IMR-90 (cell line): ENCODE measurements at regions not wholly inside any gene's neighbourhood (a gene's known extent, or its start where the extent isn't known, plus 50 kb on each side); places are given as distances from the start of the nearest gene placed in this dataset.

Experiments used
- ATAC-seq: fragments of 200-7000 bp; cut with Tn5 transposase; 2 replicates; pipeline ENCODE4 v1.9.1; 2020; ENCODE audit warnings: low read depth, mild to moderate bottlenecking, moderate library complexity
- BruUV-seq: library from RNA; stranded (reverse); fragments of 400-500 nt; replicated peaks from 2 replicates; lab custom pipeline; 2021; lab: Mats Ljungman, UMichigan
- CTCF ChIA-PET: fragments of 300-600 bp; formaldehyde crosslinking; extraction: SDS; loops from one replicate; lab custom pipeline; 2021; ENCODE audit warnings: antibody characterized with exemption; lab: Yijun Ruan, JAX
- POLR2A ChIA-PET: fragments of 300-600 bp; sonication (Branson Sonifier 250); formaldehyde crosslinking; loops from one replicate; lab custom pipeline; 2022; ENCODE audit warnings: antibody characterized with exemption; ENCODE audit not compliant: unreplicated experiment; lab: Charles Lee
- DNase-seq: peaks from one replicate; pipeline ENCODE4 v3.0.0; 2013
- H2AFZ ChIP-seq: replicated peaks from 2 replicates; pipeline ENCODE3; 2013; ENCODE audit warnings: low read length, mild to moderate bottlenecking; ENCODE audit not compliant: poor library complexity
- H2AK5ac ChIP-seq: 2 replicates; pipeline ENCODE4 v1.6.1; 2013; ENCODE audit warnings: low read depth, low read length, inconsistent platforms
- H2AK9ac ChIP-seq: replicated peaks from 2 replicates; pipeline ENCODE3; 2013; ENCODE audit warnings: mild to moderate bottlenecking, low read depth, low read length, moderate library complexity; ENCODE audit not compliant: poor library complexity
- H2BK120ac ChIP-seq: 2 replicates; pipeline ENCODE4 v1.6.1; 2013; ENCODE audit warnings: low read depth, low read length, inconsistent platforms
- H2BK15ac ChIP-seq: 3 replicates; pipeline ENCODE4 v1.6.1; 2013; ENCODE audit warnings: low read depth, low read length, inconsistent platforms
- H2BK20ac ChIP-seq: 2 replicates; pipeline ENCODE4 v1.6.1; 2013; ENCODE audit warnings: low read depth, mild to moderate bottlenecking, inconsistent platforms, low read length, moderate library complexity
- H2BK5ac ChIP-seq: 2 replicates; pipeline ENCODE4 v1.6.1; 2013; ENCODE audit warnings: mild to moderate bottlenecking, low read depth, low read length, inconsistent platforms; ENCODE audit not compliant: poor library complexity, severe bottlenecking
- H3K14ac ChIP-seq: replicated peaks from 2 replicates; pipeline ENCODE4 v1.6.1; 2013; ENCODE audit warnings: low read depth, low read length, inconsistent platforms
- H3K18ac ChIP-seq: 2 replicates; pipeline ENCODE4 v1.6.1; 2013; ENCODE audit warnings: low read depth, low read length, control low read depth
- H3K23ac ChIP-seq: 2 replicates; pipeline ENCODE4 v1.6.1; 2013; ENCODE audit warnings: low read depth, low read length, inconsistent platforms
- H3K27ac ChIP-seq: 2 replicates; pipeline ENCODE4 v1.5.1; 2013; ENCODE audit warnings: mild to moderate bottlenecking, control low read depth, low read length; ENCODE audit not compliant: insufficient read depth
- H3K27me3 ChIP-seq: 2 replicates; pipeline ENCODE4 v1.6.1; 2013; ENCODE audit warnings: low read length; ENCODE audit not compliant: control insufficient read depth, insufficient read depth
- H3K36me3 ChIP-seq: 2 replicates; pipeline ENCODE4 v1.6.1; 2013; ENCODE audit warnings: low read length, mixed read lengths; ENCODE audit not compliant: control insufficient read depth, insufficient read depth
- H3K4ac ChIP-seq: 2 replicates; pipeline ENCODE4 v1.6.1; 2013; ENCODE audit warnings: low read depth, low read length, inconsistent platforms
- H3K4me1 ChIP-seq: 2 replicates; pipeline ENCODE4 v1.6.1; 2013; ENCODE audit warnings: low read length, mixed read lengths; ENCODE audit not compliant: control insufficient read depth, insufficient read depth
- H3K4me2 ChIP-seq: 2 replicates; pipeline ENCODE4 v1.6.1; 2013; ENCODE audit warnings: low read depth, mild to moderate bottlenecking, control low read depth, low read length, moderate library complexity
- H3K4me3 ChIP-seq: 2 replicates; pipeline ENCODE4 v1.5.1; 2013; ENCODE audit warnings: low read depth, mild to moderate bottlenecking, control low read depth, low read length, moderate library complexity; ENCODE audit not compliant: insufficient read depth
- H3K56ac ChIP-seq: 2 replicates; pipeline ENCODE4 v1.6.1; 2013; ENCODE audit warnings: low read length, inconsistent platforms; ENCODE audit not compliant: insufficient read depth; ENCODE audit errors: extremely low read depth
- H3K79me1 ChIP-seq, 2 experiments: 2 replicates each; pipeline ENCODE4 v1.6.1; 2013; ENCODE audit warnings: low read length in 2 of 2, inconsistent platforms in 1 of 2, low read depth in 1 of 2
- H3K9ac ChIP-seq: 2 replicates; pipeline ENCODE4 v1.6.1; 2013; ENCODE audit warnings: low read depth, low read length, control low read depth
- H3K9me1 ChIP-seq: 2 replicates; pipeline ENCODE4 v1.6.1; 2013; ENCODE audit warnings: low read length, inconsistent platforms; ENCODE audit not compliant: insufficient read depth
- H3K9me3 ChIP-seq: 2 replicates; pipeline ENCODE4 v1.6.1; 2013; ENCODE audit warnings: low read length; ENCODE audit not compliant: control insufficient read depth, insufficient read depth
- H4K20me1 ChIP-seq: 2 replicates; pipeline ENCODE4 v1.6.1; 2013; ENCODE audit warnings: low read length, inconsistent platforms; ENCODE audit not compliant: insufficient read depth
- H4K5ac ChIP-seq: 2 replicates; pipeline ENCODE4 v1.6.1; 2013; ENCODE audit warnings: mild to moderate bottlenecking, low read depth, low read length, control low read depth
- H4K8ac ChIP-seq, 2 experiments: 2 replicates each; pipeline ENCODE4 v1.6.1; 2013; ENCODE audit warnings: low read depth in 2 of 2, low read length in 2 of 2, control low read depth in 1 of 2, inconsistent platforms in 1 of 2
- H4K91ac ChIP-seq: 2 replicates; pipeline ENCODE4 v1.6.1; 2013; ENCODE audit warnings: low read depth, low read length, inconsistent platforms; ENCODE audit not compliant: insufficient read depth
- MAZ ChIP-seq: IDR thresholded peaks from 2 replicates; pipeline ENCODE4 v1.6.1; 2012; ENCODE audit warnings: low read depth, mild to moderate bottlenecking, low read length, improper control_type of control experiment, moderate library complexity, borderline replicate concordance
- MXI1 ChIP-seq: IDR thresholded peaks from 2 replicates; pipeline ENCODE4 v1.6.1; 2012; ENCODE audit warnings: low read depth, mild to moderate bottlenecking, low read length, moderate library complexity, borderline replicate concordance
- RAD21 ChIP-seq: IDR thresholded peaks from 2 replicates; pipeline ENCODE4 v1.6.1; 2012; ENCODE audit warnings: low read length, improper control_type of control experiment
- RCOR1 ChIP-seq: IDR thresholded peaks from 2 replicates; pipeline ENCODE4 v1.6.1; 2012; ENCODE audit warnings: mild to moderate bottlenecking, low read length, improper control_type of control experiment; ENCODE audit not compliant: insufficient replicate concordance
- RFX5 ChIP-seq: IDR thresholded peaks from 2 replicates; pipeline ENCODE4 v1.8.0; 2012; ENCODE audit warnings: low read depth, mild to moderate bottlenecking, low read length, moderate library complexity
- WGBS, 2 experiments: methylation state at CpG; one replicate each; pipeline versions ENCODE4 v1.1.5 to v1.1.7; 2013; ENCODE audit warnings: missing lambda C conversion rate in 2 of 2; ENCODE audit not compliant: insufficient read length in 1 of 2; ENCODE audit errors: extremely low coverage in 2 of 2; 5-methylcytosine and 5-hydroxymethylcytosine counted together
- dilution Hi-C: fragments of 300-500 bp; cut with HindIII; formaldehyde crosslinking; loops from one replicate; pipeline ENCODE4 v1.14.3; 2018; ENCODE audit warnings: low sequenced_read_pairs; ENCODE audit not compliant: unreplicated experiment
- in situ Hi-C: fragments of 300-500 bp; cut with MboI; formaldehyde crosslinking; loops from 3 replicates; pipeline ENCODE4 v1.14.3; 2019; ENCODE audit warnings: low sequenced_read_pairs, inconsistent platforms, mixed read lengths
- intact Hi-C: fragments of 100-400 bp; cut with micrococcal nuclease; formaldehyde crosslinking; loops from 2 replicates; pipeline ENCODE4 v1.10.0; 2022
- TF ChIP-seq, protein P1 (sequence below): conservative IDR thresholded peaks from 2 replicates; pipeline ENCODE4 v1.5.1; 2012; ENCODE audit warnings: mild to moderate bottlenecking, low read depth, low read length, improper control_type of control experiment

DNA sequence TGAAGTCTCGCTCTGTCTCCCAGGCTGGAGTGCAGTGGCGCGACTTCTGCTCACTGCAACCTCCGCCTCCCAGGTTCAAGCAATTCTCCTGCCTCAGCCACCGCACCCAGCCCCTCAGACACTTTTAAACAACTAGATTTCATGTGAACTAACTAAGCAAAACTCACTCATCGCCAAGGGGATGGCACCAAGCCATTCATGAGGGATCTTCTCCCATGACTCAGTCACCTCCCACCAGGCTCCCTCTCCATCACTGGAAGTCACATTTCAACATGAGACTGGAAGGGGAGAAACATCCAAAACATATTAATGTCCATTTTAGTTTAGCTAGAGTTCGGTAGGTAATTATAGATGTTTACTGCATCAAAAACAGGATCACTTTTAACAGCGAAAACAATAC is 95.9 kb upstream of the PRL start:
- H3K56ac ChIP-seq = no peak overlapping the region
- H3K27me3 ChIP-seq = no peaks in the 10 kb centered on the region
- H2BK5ac ChIP-seq = no peak overlapping the region
- H2BK20ac ChIP-seq = no peak overlapping the region
- no peak overlapping the region for H2AK5ac ChIP-seq
- H3K9me3 ChIP-seq = no peaks in the 10 kb centered on the region
- ATAC-seq (no peak), DNase-seq (peak; percentile 45)
- H4K91ac ChIP-seq = no peak overlapping the region
- POLR2A ChIA-PET = no interaction called here
- H3K14ac ChIP-seq = no peak overlapping the region
- no peak overlapping the region for H2AFZ ChIP-seq
- H3K23ac ChIP-seq = no peak overlapping the region
- CTCF ChIA-PET = no interaction called here
- no peak overlapping the region for H3K4me2 ChIP-seq
- H2BK120ac ChIP-seq = no peak overlapping the region
- no peak overlapping the region for H3K4ac ChIP-seq
- intact Hi-C loops (no loop called here), dilution Hi-C loops (no loop called here), in situ Hi-C loops (no loop called here)
- H3K9me1 ChIP-seq = no peaks in the 10 kb centered on the region
- no peaks in the 10 kb centered on the region for H3K79me1 ChIP-seq
- H4K20me1 ChIP-seq = no peaks in the 10 kb centered on the region
- no peak overlapping the region for H3K18ac ChIP-seq
- no peak overlapping the region for H3K4me3 ChIP-seq
- no TSS peak for BruUV-seq
- H2BK15ac ChIP-seq = no peak overlapping the region
- H3K27ac ChIP-seq = no peak overlapping the region
- TF ChIP-seq RCOR1 (no peak), MXI1 (no peak), RAD21 (no peak), MAZ (no peak), RFX5 (no peak)
- TF ChIP-seq, protein P1, sequence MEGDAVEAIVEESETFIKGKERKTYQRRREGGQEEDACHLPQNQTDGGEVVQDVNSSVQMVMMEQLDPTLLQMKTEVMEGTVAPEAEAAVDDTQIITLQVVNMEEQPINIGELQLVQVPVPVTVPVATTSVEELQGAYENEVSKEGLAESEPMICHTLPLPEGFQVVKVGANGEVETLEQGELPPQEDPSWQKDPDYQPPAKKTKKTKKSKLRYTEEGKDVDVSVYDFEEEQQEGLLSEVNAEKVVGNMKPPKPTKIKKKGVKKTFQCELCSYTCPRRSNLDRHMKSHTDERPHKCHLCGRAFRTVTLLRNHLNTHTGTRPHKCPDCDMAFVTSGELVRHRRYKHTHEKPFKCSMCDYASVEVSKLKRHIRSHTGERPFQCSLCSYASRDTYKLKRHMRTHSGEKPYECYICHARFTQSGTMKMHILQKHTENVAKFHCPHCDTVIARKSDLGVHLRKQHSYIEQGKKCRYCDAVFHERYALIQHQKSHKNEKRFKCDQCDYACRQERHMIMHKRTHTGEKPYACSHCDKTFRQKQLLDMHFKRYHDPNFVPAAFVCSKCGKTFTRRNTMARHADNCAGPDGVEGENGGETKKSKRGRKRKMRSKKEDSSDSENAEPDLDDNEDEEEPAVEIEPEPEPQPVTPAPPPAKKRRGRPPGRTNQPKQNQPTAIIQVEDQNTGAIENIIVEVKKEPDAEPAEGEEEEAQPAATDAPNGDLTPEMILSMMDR = no peak
- WGBS, 2 experiments = 100% methylated on average over 1 of the region's 8 CpGs; no CpG with 5 or more reads in 1 of the 2 experiments
- no peak overlapping the region for H4K5ac ChIP-seq
- H3K9ac ChIP-seq = no peak overlapping the region
- no peak overlapping the region for H2AK9ac ChIP-seq
- H4K8ac ChIP-seq = no peak overlapping the region
- H3K36me3 ChIP-seq = no peaks in the 10 kb centered on the region
- no peaks in the 10 kb centered on the region for H3K4me1 ChIP-seq
